CD8-positive, alpha-beta memory T cell (primary cell): ENCODE measurements at regions not wholly inside any gene's neighbourhood (a gene's known extent, or its start where the extent isn't known, plus 50 kb on each side); places are given as distances from the start of the nearest gene placed in this dataset.
"Not testable (repeated sequence)": the region's sequence is repeated elsewhere in the genome, so short reads cannot be mapped to it uniquely, and the experiment has no call there.

Experiments used
- CTCF ChIA-PET: fragments of 350-600 bp; sonication (Branson Sonifier 250); formaldehyde crosslinking; loops from one replicate; lab custom pipeline; 2021; ENCODE audit warnings: antibody characterized with exemption; lab: Charles Lee
- POLR2A ChIA-PET: fragments of 350-600 bp; sonication (Branson Sonifier 250); formaldehyde crosslinking; loops from one replicate; lab custom pipeline; 2021; ENCODE audit warnings: antibody characterized with exemption; lab: Charles Lee
- DNase-seq, 5 donors: peaks; one replicate each; pipeline versions ENCODE4 v3.0.0 to v3.0.0-alpha.2; 2020 to 2022; ENCODE audit warnings: mixed read lengths in 1 of 5
- H3K27ac ChIP-seq: one replicate; pipeline ENCODE4 v1.7.0; 2013; ENCODE audit warnings: low read depth, mild to moderate bottlenecking, low read length, moderate library complexity
- H3K27me3 ChIP-seq: 2 replicates; pipeline ENCODE4 v1.7.0; 2013; ENCODE audit warnings: low read length, mild to moderate bottlenecking; ENCODE audit not compliant: insufficient read depth, poor library complexity, severe bottlenecking
- H3K36me3 ChIP-seq: 2 replicates; pipeline ENCODE4 v1.7.0; 2013; ENCODE audit warnings: mild to moderate bottlenecking, low read length, moderate library complexity; ENCODE audit not compliant: insufficient read depth
- H3K4me1 ChIP-seq: 2 replicates; pipeline ENCODE4 v1.7.0; 2013; ENCODE audit warnings: mild to moderate bottlenecking, low read length, moderate library complexity; ENCODE audit not compliant: insufficient read depth
- H3K4me3 ChIP-seq: 2 replicates; pipeline ENCODE4 v1.7.0; 2013; ENCODE audit warnings: mild to moderate bottlenecking, low read length
- H3K9me3 ChIP-seq: 2 replicates; pipeline ENCODE4 v1.7.0; 2013; ENCODE audit warnings: mild to moderate bottlenecking, low read length
- H3K27ac Mint-ChIP-seq, 8 donors: one replicate each; pipeline ENCODE4 v1.8.0; 2020 to 2021; ENCODE audit warnings: mixed read lengths in 8 of 8, mild to moderate bottlenecking in 6 of 8, inconsistent platforms in 3 of 8, moderate library complexity in 3 of 8
- H3K27me3 Mint-ChIP-seq, 2 donors: one replicate each; pipeline ENCODE4 v1.8.0; 2020 to 2021; ENCODE audit warnings: mixed read lengths in 2 of 2, mild to moderate bottlenecking in 1 of 2, moderate library complexity in 1 of 2
- H3K36me3 Mint-ChIP-seq, 3 donors: one replicate each; pipeline ENCODE4 v1.8.0; 2020 to 2021; ENCODE audit warnings: mixed read lengths in 3 of 3, inconsistent platforms in 1 of 3, mild to moderate bottlenecking in 1 of 3
- H3K4me1 Mint-ChIP-seq, 3 donors: one replicate each; pipeline ENCODE4 v1.8.0; 2020 to 2021; ENCODE audit warnings: mixed read lengths in 3 of 3, inconsistent platforms in 1 of 3, mild to moderate bottlenecking in 1 of 3
- H3K4me3 Mint-ChIP-seq, 7 donors: one replicate each; pipeline ENCODE4 v1.8.0; 2020 to 2021; ENCODE audit warnings: mixed read lengths in 7 of 7, mild to moderate bottlenecking in 6 of 7, moderate library complexity in 4 of 7, inconsistent platforms in 2 of 7
- H3K9me3 Mint-ChIP-seq, 5 donors: one replicate each; pipeline ENCODE4 v1.8.0; 2020 to 2022; ENCODE audit warnings: mixed read lengths in 5 of 5, mild to moderate bottlenecking in 3 of 5, moderate library complexity in 2 of 5, inconsistent platforms in 1 of 5

DNA sequence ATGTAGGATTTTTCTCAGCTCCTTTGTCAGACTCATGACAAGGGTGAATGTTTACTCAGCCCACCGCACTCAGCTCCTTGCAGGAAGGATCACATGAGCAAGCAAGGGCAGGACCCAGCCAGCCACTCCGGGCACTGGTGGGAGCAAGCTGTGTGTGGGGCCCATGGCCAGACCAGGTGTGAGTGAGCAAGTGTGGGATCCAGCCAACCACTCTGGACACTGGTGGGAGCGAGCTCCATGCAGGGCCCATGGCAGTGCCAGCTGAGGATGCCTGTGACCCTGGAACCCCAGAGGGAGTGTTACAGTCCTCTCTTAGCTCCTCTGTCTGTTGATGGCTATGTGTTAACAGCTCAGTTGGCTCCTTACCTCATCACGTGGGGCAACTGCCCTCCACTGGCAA is 2750.6 kb downstream of the PCDH7 start:
- Mint-ChIP-seq H3K4me1 (no peaks in the 10 kb centered on the region), H3K27me3 (no peaks in the 10 kb centered on the region), H3K36me3 (no peaks in the 10 kb centered on the region), H3K27ac (no peak overlapping the region), H3K9me3 (peaks cover 0 to 27% (median 9%) of the 10 kb centered on the region in 5 donors), H3K4me3 (no peak overlapping the region)
- H3K9me3 ChIP-seq = no peaks in the 10 kb centered on the region
- no peak for DNase-seq
- H3K4me1 ChIP-seq = no peaks in the 10 kb centered on the region
- POLR2A ChIA-PET = no interaction called here
- no peak overlapping the region for H3K27ac ChIP-seq
- H3K27me3 ChIP-seq = no peaks in the 10 kb centered on the region
- H3K36me3 ChIP-seq = no peaks in the 10 kb centered on the region
- CTCF ChIA-PET = no interaction called here
- no peak overlapping the region for H3K4me3 ChIP-seq

DNA sequence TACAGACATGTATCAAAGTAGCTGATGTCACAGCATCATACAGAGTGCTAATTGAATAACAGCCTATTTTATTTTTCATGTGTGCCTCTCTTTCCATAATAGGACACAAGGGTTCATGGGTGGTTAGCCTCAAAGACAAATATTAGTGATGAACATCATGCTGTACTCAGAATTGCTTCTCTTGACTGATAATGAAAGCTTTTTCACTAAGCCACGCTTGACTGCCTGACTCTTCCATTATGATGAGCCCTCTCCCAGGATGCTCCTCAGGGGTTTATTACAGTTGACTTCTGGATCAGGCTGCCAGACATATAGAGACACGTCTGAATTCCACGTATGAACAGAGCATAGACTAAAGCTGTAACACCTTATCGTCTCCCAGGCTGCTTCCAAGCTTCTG is 2757.5 kb downstream of the PCDH7 start:
- Histone ChIP-seq H3K9me3 (no peaks in the 10 kb centered on the region), H3K27ac (no peak overlapping the region), H3K27me3 (no peaks in the 10 kb centered on the region), H3K4me1 (no peaks in the 10 kb centered on the region), H3K4me3 (no peak overlapping the region), H3K36me3 (no peaks in the 10 kb centered on the region)
- ChIA-PET CTCF (no interaction called here), POLR2A (no interaction called here)
- Mint-ChIP-seq H3K9me3 (peaks cover 0 to 28% (median 5%) of the 10 kb centered on the region in 5 donors), H3K4me3 (no peak overlapping the region), H3K36me3 (no peaks in the 10 kb centered on the region), H3K27me3 (no peaks in the 10 kb centered on the region), H3K4me1 (no peaks in the 10 kb centered on the region), H3K27ac (no peak overlapping the region)
- no peak for DNase-seq

DNA sequence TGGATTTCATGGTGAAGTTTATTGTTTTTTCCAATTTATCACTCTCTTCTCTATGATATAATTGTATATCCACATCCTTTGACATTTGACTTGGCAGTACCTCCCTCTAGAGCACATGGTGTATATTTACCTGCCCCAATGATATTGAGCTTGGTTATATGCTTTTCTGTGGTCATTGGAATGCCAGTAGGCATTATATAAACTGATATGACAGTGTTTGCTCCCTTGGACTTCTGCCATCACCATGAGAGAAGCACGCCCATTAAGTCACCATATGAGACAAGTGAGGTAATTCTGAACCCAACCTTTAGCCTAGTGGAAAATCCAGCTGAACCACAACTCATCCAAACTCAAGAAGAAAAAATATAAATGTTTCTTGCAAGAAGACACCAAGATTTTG is 2761.5 kb downstream of the ARAP2 start:
- no peaks in the 10 kb centered on the region for H3K36me3 Mint-ChIP-seq
- Histone ChIP-seq H3K27ac (no peak overlapping the region), H3K27me3 (no peaks in the 10 kb centered on the region), H3K36me3 (no peaks in the 10 kb centered on the region), H3K4me3 (no peak overlapping the region), H3K9me3 (no peaks in the 10 kb centered on the region), H3K4me1 (no peaks in the 10 kb centered on the region)
- no peaks in the 10 kb centered on the region for H3K4me1 Mint-ChIP-seq
- H3K27ac Mint-ChIP-seq = no peak overlapping the region
- CTCF ChIA-PET = no interaction called here
- POLR2A ChIA-PET = no interaction called here
- no peak overlapping the region for H3K4me3 Mint-ChIP-seq
- no peak for DNase-seq
- peaks cover 2 to 37% (median 11%) of the 10 kb centered on the region in 5 donors for H3K9me3 Mint-ChIP-seq
- no peaks in the 10 kb centered on the region for H3K27me3 Mint-ChIP-seq

DNA sequence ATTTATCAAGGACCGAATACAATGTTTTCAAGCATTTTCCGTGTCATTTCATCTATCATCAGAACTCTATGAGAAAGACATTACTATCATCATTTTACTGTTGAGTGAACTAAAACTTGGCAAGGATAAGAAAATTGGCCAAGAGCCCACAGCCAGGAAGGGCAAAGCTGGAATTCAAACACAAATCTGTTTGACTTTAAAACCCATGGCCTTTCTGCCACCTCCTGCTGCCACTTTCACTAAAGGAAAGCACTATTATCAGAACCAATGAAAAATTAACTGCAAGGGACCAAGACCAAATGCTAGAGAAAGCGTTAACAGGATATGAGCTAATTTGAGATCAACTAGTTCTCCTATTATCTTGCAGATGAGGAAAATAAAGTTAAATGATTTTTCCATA is 2759.2 kb downstream of the ARAP2 start:
- Histone ChIP-seq H3K36me3 (no peaks in the 10 kb centered on the region), H3K4me1 (no peaks in the 10 kb centered on the region), H3K9me3 (no peaks in the 10 kb centered on the region), H3K4me3 (no peak overlapping the region), H3K27me3 (no peaks in the 10 kb centered on the region), H3K27ac (no peak overlapping the region)
- ChIA-PET POLR2A (no interaction called here), CTCF (no interaction called here)
- Mint-ChIP-seq H3K9me3 (peaks cover 5 to 36% (median 13%) of the 10 kb centered on the region in 5 donors), H3K4me1 (no peaks in the 10 kb centered on the region), H3K4me3 (no peak overlapping the region), H3K27ac (no peak overlapping the region), H3K27me3 (no peaks in the 10 kb centered on the region), H3K36me3 (no peaks in the 10 kb centered on the region)
- no peak for DNase-seq

DNA sequence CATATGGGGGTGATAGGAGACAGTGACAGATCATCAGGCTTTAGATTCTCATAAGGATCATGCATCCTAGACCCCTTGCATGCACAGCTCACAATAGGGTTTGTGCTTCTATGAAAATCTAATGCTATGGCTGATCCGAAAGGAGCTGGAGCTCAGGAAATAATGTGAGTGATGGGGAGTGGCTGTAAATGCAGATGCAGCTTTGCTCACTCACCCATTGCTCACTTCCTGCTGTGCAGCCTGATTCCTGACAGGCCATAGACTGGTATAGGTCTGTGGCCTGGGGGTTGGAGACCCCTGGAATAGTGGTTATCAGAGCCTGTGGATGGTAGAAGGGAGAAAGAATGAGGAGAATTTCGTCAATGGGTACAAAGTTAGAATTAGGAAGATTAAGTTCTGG is 2751.1 kb downstream of the ARAP2 start:
- H3K36me3 ChIP-seq = no peaks in the 10 kb centered on the region
- no peak overlapping the region for H3K27ac ChIP-seq
- no peaks in the 10 kb centered on the region for H3K4me1 ChIP-seq
- peaks cover 3% of the 10 kb centered on the region for H3K9me3 ChIP-seq
- Mint-ChIP-seq H3K27ac (no peak overlapping the region), H3K27me3 (no peaks in the 10 kb centered on the region), H3K4me3 (no peak overlapping the region), H3K36me3 (no peaks in the 10 kb centered on the region), H3K4me1 (no peaks in the 10 kb centered on the region), H3K9me3 (peaks cover 2 to 23% (median 6%) of the 10 kb centered on the region in 5 donors)
- CTCF ChIA-PET = no interaction called here
- no peak for DNase-seq
- H3K27me3 ChIP-seq = no peaks in the 10 kb centered on the region
- H3K4me3 ChIP-seq = no peak overlapping the region
- POLR2A ChIA-PET = no interaction called here

DNA sequence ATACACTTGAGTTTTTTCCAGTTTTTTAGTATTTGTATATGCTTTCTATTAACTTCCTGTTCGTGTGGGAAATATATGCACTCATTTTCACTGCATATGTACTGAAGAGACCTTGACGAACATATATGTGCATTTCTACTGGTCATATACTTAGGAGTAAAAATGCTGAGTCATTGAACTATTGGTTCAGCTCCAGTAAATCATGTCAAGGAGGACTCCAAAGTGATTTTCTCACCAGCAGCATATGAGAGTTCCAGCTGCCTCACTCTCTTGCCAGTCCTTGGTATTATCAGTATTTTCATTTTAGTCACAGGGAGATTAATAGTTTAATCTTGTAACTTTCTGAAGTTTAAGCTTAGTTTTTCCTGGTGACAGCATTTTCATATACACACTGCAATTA is 2750.2 kb downstream of the ARAP2 start:
- Mint-ChIP-seq H3K27ac (no peak overlapping the region), H3K36me3 (no peaks in the 10 kb centered on the region), H3K9me3 (peaks cover 3 to 29% (median 8%) of the 10 kb centered on the region in 5 donors), H3K4me1 (no peaks in the 10 kb centered on the region), H3K27me3 (no peaks in the 10 kb centered on the region), H3K4me3 (no peak overlapping the region)
- Histone ChIP-seq H3K4me3 (no peak overlapping the region), H3K9me3 (peaks cover 3% of the 10 kb centered on the region), H3K4me1 (no peaks in the 10 kb centered on the region), H3K27ac (no peak overlapping the region), H3K27me3 (no peaks in the 10 kb centered on the region), H3K36me3 (no peaks in the 10 kb centered on the region)
- DNase-seq = no peak
- ChIA-PET CTCF (no interaction called here), POLR2A (no interaction called here)

DNA sequence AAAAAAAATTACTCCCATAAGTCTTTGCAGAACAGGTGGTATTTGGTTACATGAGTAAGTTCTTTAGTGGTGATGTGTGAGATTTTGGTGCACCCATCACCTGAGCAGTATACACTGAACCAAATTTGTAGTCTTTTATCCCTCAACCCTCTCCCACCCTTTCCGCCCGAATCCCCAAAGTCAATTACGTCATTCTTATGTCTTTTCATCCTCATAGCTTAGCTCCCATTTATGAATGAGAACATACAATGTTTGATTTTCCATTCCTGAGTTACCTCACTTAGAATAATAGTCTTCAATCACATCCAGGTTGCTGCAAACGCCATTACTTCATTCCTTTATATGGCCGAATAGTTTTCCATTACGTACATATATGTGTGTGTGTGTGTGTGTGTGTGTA is 2742.7 kb downstream of the ARAP2 start:
- H3K4me1 Mint-ChIP-seq, H3K36me3 Mint-ChIP-seq, DNase-seq, H3K9me3 ChIP-seq, CTCF ChIA-PET, H3K4me3 Mint-ChIP-seq, POLR2A ChIA-PET, H3K27ac Mint-ChIP-seq, H3K4me3 ChIP-seq, H3K4me1 ChIP-seq, H3K36me3 ChIP-seq, H3K27me3 ChIP-seq, H3K27ac ChIP-seq, H3K27me3 Mint-ChIP-seq: not testable (repeated sequence)
- peaks cover 11 to 49% (median 18%) of the 10 kb centered on the region in 5 donors for H3K9me3 Mint-ChIP-seq

DNA sequence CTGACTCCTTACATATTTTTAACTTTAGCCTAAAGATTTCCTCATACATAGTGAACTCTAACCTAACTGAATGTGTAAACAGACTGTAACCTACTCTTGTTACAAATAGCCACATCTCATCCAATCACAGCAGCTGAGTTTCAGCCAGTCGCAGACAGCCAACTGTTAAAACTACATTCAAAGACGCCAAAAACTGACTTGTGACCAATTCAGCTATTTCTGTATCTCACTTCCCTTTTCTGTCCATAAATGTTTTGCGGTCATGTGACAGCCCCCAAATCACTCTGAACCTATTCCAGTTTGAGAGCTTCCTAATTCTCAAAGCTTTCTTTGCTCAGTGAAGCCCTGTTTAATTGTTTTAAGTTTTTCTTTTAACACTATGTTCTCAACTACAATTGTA is 2731.9 kb downstream of the ARAP2 start:
- Histone ChIP-seq H3K27me3 (no peaks in the 10 kb centered on the region), H3K27ac (no peak overlapping the region), H3K4me1 (no peaks in the 10 kb centered on the region), H3K4me3 (no peak overlapping the region), H3K9me3 (no peaks in the 10 kb centered on the region), H3K36me3 (no peaks in the 10 kb centered on the region)
- Mint-ChIP-seq H3K36me3 (no peaks in the 10 kb centered on the region), H3K27me3 (no peaks in the 10 kb centered on the region), H3K9me3 (peaks cover 0 to 28% (median 13%) of the 10 kb centered on the region in 5 donors), H3K4me3 (no peak overlapping the region), H3K4me1 (no peaks in the 10 kb centered on the region), H3K27ac (no peak overlapping the region)
- DNase-seq = no peak
- ChIA-PET CTCF (no interaction called here), POLR2A (no interaction called here)

DNA sequence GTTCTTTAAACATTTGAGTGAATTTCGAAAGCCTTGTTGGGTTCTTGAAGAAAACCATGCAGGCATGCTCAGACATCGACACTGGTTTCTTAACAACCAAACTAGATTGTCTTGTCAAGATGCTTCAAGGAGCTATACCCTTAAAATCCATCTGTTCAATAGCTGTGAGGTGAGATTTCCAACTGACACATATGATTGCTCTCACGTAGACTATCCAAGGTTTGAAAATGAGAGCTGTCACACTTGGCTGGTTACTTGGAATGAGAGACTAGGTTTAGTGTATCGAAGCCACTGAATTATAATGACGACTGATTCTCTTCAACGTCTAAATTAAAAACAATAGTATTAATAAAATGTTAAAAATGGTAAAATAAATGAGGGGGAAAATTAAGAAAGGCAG is 2725.5 kb downstream of the ARAP2 start:
- Histone ChIP-seq H3K27me3 (no peaks in the 10 kb centered on the region), H3K4me3 (no peak overlapping the region), H3K27ac (no peak overlapping the region), H3K9me3 (no peaks in the 10 kb centered on the region), H3K4me1 (no peaks in the 10 kb centered on the region), H3K36me3 (no peaks in the 10 kb centered on the region)
- Mint-ChIP-seq H3K36me3 (no peaks in the 10 kb centered on the region), H3K27me3 (no peaks in the 10 kb centered on the region), H3K9me3 (peaks cover 8 to 32% (median 15%) of the 10 kb centered on the region in 5 donors), H3K4me3 (no peak overlapping the region), H3K4me1 (no peaks in the 10 kb centered on the region), H3K27ac (no peak overlapping the region)
- POLR2A ChIA-PET = no interaction called here
- CTCF ChIA-PET = no interaction called here
- DNase-seq = no peak
